WERI-Rb-1 (cell line): ENCODE measurements at regions not wholly inside any gene's neighbourhood (a gene's known extent, or its start where the extent isn't known, plus 50 kb on each side); places are given as distances from the start of the nearest gene placed in this dataset.

ENCODE experiments used
- DNase-seq: peaks from one replicate; pipeline ENCODE4 v3.0.0-alpha.2; 2020
- H3K27ac ChIP-seq: fragments of 250-450 bp; sonication (Bioruptor Pico); 2 replicates; pipeline ENCODE4 v1.5.1; 2020; ENCODE audit warnings: mild to moderate bottlenecking, moderate library complexity
- H3K27me3 ChIP-seq: fragments of 250-450 bp; sonication (Bioruptor Pico); 2 replicates; pipeline ENCODE4 v1.5.1; 2021; ENCODE audit warnings: mild to moderate bottlenecking, low read depth, moderate library complexity; ENCODE audit not compliant: insufficient read depth, severe bottlenecking
- H3K36me3 ChIP-seq: fragments of 250-450 bp; sonication (Bioruptor Pico); 2 replicates; pipeline ENCODE4 v1.5.1; 2020; ENCODE audit warnings: mild to moderate bottlenecking, moderate library complexity
- H3K4me3 ChIP-seq: 2 replicates; pipeline ENCODE4 v1.5.1; 2011; ENCODE audit warnings: low read depth, mild to moderate bottlenecking, control low read depth, low read length
- H3K9me3 ChIP-seq: fragments of 250-450 bp; sonication (Bioruptor Pico); 2 replicates; pipeline ENCODE4 v1.5.1; 2021; ENCODE audit warnings: mild to moderate bottlenecking, moderate library complexity; ENCODE audit not compliant: severe bottlenecking
- TF ChIP-seq, protein P1 (sequence below): IDR thresholded peaks from 2 replicates; pipeline ENCODE4 v1.5.1; 2011; ENCODE audit warnings: low read depth, mild to moderate bottlenecking, control low read depth, inconsistent platforms, low read length

- H3K36me3 ChIP-seq, result no peaks in the 10 kb centered on the region
- H3K27me3 ChIP-seq, result no peaks in the 10 kb centered on the region
- H3K27ac ChIP-seq, result no peak overlapping the region
- H3K4me3 ChIP-seq, result no peak overlapping the region
- no peak for DNase-seq
- TF ChIP-seq, protein P1, sequence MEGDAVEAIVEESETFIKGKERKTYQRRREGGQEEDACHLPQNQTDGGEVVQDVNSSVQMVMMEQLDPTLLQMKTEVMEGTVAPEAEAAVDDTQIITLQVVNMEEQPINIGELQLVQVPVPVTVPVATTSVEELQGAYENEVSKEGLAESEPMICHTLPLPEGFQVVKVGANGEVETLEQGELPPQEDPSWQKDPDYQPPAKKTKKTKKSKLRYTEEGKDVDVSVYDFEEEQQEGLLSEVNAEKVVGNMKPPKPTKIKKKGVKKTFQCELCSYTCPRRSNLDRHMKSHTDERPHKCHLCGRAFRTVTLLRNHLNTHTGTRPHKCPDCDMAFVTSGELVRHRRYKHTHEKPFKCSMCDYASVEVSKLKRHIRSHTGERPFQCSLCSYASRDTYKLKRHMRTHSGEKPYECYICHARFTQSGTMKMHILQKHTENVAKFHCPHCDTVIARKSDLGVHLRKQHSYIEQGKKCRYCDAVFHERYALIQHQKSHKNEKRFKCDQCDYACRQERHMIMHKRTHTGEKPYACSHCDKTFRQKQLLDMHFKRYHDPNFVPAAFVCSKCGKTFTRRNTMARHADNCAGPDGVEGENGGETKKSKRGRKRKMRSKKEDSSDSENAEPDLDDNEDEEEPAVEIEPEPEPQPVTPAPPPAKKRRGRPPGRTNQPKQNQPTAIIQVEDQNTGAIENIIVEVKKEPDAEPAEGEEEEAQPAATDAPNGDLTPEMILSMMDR, result no peak
- no peaks in the 10 kb centered on the region for H3K9me3 ChIP-seq
These were observed 89.4 kb upstream of the TNRC6C start for GRCh38 chr17:77869041-77869599.

DNA sequence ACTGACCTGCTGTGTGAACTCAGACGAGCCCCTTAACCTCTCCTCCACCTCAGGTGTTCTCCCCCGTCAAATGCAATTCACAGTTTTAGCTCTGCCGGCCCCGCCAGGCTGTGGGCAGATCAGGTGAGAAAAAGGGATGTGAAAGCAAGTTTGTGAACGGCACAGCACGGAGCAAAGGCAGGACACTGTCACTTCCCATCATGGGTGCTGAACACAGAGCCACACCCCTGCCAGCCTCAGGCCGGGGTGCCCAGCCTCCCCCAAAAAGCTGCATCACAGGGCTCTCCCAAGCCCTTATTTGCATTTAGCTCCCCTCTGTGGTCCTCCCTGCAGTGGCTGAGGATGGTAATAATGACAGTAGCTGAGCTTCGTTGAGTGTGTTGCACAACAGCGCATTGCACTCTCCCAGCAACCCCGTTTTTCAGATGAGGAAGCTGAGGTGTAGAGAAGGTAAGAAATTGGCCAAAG lies 88.8 kb upstream of the TNRC6C start:
- no peaks in the 10 kb centered on the region for H3K27me3 ChIP-seq
- no peaks in the 10 kb centered on the region for H3K36me3 ChIP-seq
- H3K4me3 ChIP-seq, result no peak overlapping the region
- H3K27ac ChIP-seq, result no peak overlapping the region
- TF ChIP-seq, protein P1, result no peak
- DNase-seq, result no peak
- H3K9me3 ChIP-seq, result no peaks in the 10 kb centered on the region

GRCh38 chr17:77872199-77872598 lies 86.3 kb upstream of the TNRC6C start:
- Histone ChIP-seq H3K27ac (no peak overlapping the region), H3K36me3 (no peaks in the 10 kb centered on the region), H3K9me3 (peaks cover 13% of the 10 kb centered on the region), H3K4me3 (no peak overlapping the region), H3K27me3 (no peaks in the 10 kb centered on the region)
- TF ChIP-seq, protein P1, result no peak
- DNase-seq, result no peak

DNA sequence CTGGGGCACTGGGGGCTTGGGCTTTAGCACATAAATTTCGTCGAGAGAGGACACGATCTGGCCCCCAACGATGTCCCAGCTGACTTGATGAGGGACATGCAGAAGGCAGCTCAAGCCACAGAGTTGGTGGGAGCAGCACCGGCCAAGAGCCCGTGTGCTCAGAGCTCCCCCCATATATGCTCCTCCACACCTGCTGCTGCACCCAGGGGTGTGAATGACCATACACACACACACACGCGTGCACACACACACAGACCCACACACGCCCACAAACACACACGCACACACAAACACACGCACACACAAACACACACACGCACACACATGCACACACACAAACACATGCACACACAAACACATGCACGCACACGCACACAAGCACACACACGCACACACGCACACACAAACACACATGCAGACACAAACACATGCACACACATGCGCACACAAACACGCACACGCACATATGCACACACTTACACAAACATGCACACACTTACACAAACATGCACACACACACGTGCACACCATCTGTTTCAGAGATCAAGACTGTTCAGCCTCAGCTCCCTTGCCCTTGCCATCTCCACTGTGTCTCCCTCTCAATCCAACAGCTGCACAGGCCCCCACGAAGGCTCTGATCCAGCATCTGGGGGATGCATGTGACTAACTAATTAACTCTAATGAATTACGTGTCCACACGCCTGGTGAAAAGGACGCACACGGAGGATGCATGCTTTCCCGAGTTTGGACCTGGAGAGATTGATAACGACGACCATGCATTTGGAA lies 85.6 kb upstream of the TNRC6C start:
- Histone ChIP-seq H3K27ac (no peak overlapping the region), H3K9me3 (peaks cover 13% of the 10 kb centered on the region), H3K27me3 (no peaks in the 10 kb centered on the region), H3K4me3 (no peak overlapping the region), H3K36me3 (no peaks in the 10 kb centered on the region)
- TF ChIP-seq, protein P1, result no peak
- DNase-seq, result no peak

DNA sequence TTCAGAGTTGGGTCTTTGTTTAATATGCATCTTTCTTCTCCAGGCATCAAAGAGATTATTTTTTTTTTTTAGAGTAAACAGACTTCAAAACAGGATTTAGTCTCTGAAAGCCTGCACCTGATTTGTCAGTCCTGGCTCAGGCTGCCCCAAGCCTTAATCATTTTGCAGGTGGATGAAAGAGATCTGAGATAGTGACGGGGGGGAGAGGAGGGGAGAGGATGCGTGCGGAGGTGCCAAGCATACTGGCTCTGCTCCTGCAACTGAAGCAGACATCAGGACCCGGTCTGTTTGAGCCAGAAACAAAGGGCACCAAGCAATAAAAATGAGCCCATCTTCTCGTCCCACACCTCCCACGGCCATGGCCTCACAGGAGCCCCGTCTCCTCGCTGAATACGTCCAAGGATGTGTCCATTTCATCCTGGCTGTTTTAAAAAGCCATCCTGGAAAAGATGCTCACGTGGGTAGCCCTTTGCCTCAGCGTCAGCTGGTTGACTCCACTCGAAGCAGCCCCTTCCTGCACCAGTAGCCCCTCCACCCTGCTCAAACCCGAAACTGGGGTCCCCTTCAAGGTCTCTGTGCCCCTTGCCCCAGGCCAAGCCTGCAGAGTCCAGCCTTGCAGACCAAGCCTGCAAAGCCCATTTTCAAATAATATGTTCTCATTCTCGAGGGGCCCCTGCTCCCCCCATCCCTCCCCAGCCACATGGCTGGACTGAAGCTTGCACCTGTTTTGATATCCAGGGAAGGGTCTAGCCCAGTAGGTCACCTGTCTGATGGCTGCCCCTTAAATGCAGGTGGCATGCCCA lies 84.8 kb upstream of the TNRC6C start:
- TF ChIP-seq, protein P1, result no peak
- DNase-seq, result no peak
- no peak overlapping the region for H3K27ac ChIP-seq
- no peak overlapping the region for H3K4me3 ChIP-seq
- H3K36me3 ChIP-seq, result no peaks in the 10 kb centered on the region
- H3K27me3 ChIP-seq, result no peaks in the 10 kb centered on the region
- H3K9me3 ChIP-seq, result peaks cover 13% of the 10 kb centered on the region
